GM20000 (cell line): ENCODE measurements at regions not wholly inside any gene's neighbourhood (a gene's known extent, or its start where the extent isn't known, plus 50 kb on each side); places are given as distances from the start of the nearest gene placed in this dataset.

Source experiments
- DNase-seq: peaks from one replicate; pipeline ENCODE4 v3.0.0; 2012; ENCODE audit warnings: low spot score
- CTCF ChIP-seq: IDR thresholded peaks from 2 replicates; pipeline ENCODE4 v1.5.1; 2012; ENCODE audit warnings: mild to moderate bottlenecking, control low read depth; ENCODE audit errors: extremely low read depth, missing control alignments

- no peak for TF ChIP-seq CTCF
- DNase-seq = no peak
Observed at GRCh38 chr2:59282374-59283057, 1041.4 kb upstream of the FANCL start.

DNA sequence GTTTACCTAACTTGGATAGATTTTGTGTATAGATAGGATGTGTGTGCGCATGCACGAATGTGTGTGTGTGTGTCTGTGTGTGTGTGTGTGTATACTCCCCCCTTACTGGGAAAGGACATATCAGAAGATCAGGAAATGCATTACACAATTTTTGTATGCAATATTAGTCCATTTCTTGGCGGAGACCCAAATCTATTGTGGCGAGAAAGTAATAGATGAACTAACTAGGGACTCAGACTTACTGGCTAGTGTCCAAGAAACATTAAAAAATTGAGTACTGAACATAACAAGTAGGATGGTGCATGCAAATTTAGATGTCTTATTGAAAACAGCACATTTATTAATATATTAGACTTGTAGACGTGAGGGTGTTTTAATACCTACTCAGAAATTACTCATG, 1036.5 kb upstream of the FANCL start:
- no peak for DNase-seq
- no peak for TF ChIP-seq CTCF

- DNase-seq = no peak
- TF ChIP-seq CTCF = no peak
Observed at GRCh38 chr2:59276917-59277316, 1035.8 kb upstream of the FANCL start.

GRCh38 chr2:59276033-59276432, 1034.9 kb upstream of the FANCL start:
- peak; percentile 34 for TF ChIP-seq CTCF
- DNase-seq = no peak

DNA sequence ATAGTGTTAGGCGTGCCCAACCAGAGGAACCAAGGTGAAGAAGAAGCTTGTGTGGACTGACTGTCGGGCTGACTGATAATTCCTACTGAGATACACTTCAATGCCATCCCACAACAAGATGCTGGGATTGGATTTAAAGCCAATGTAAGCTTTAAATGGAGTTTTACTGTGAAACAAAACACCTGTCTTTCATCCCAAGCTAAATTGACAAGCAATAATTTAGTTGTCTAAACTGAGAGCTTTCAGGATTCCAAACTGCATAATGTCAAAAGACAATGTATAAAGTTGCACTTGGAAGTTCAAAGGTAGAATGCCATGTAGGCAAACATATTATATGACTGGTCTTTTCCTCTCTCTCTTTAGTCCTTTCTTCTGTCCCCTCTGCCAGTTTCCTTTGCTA, 1025.3 kb upstream of the FANCL start:
- TF ChIP-seq CTCF = no peak
- no peak for DNase-seq

DNA sequence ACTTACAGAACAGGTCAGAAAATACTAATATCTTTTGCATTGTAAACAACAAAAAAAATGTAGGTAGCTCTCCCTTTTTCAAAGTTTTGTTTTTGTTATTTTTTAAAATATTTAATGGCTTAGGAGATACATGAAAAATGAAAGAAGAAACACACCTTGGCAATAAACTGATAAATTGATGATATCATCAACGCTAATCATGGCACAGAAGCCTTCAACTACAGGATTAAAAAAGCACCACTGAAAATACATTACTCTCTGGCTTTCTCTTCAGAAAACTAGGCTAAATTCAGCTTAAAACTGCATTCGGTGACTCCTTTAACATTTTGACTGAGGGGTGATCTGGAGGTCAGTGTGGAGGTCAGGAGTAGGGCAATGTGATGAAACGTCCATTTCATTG, 1018.8 kb upstream of the FANCL start:
- DNase-seq = no peak
- no peak for TF ChIP-seq CTCF

DNA sequence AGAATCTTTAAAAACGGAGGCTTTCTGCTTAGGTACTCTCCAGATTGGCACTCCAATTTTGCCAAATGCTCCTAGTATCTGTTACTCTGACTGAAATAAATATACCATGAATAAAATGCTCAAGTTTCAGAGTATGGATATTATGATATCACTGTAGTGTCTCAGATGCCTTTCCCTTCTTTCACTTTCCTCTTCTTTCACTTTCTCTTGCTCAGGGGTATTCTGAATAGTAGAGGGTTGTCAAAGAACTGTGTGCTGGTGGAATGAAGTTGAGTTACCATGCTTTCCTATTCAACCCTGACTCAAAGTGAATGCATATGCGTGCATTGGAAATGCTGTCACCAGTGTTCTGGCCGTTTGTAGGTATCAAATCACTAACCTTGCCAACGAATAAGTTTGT, 1015.2 kb upstream of the FANCL start:
- TF ChIP-seq CTCF = no peak
- no peak for DNase-seq
